GM12891 (cell line): ENCODE measurements at regions not wholly inside any gene's neighbourhood (a gene's known extent, or its start where the extent isn't known, plus 50 kb on each side); places are given as distances from the start of the nearest gene placed in this dataset.

ENCODE experiments used
- POLR2A ChIP-seq: IDR thresholded peaks from 2 replicates; pipeline ENCODE4 v1.6.1; 2011; ENCODE audit warnings: low read depth, low read length, control low read depth
- POLR2AphosphoS5 ChIP-seq: IDR thresholded peaks from 2 replicates; pipeline ENCODE4 v1.6.1; 2011; ENCODE audit warnings: low read depth, low read length, control low read depth
- TAF1 ChIP-seq: IDR thresholded peaks from 2 replicates; pipeline ENCODE4 v1.6.1; 2011; ENCODE audit warnings: low read depth, low read length, control low read depth

- TF ChIP-seq POLR2A (no peak), POLR2AphosphoS5 (no peak), TAF1 (no peak)
These were observed 802.4 kb downstream of the TFAP2A start for GRCh38 chr6:9612489-9612888.
